Body of pancreas (tissue), 4 donors: ENCODE measurements at regions not wholly inside any gene's neighbourhood (a gene's known extent, or its start where the extent isn't known, plus 50 kb on each side); places are given as distances from the start of the nearest gene placed in this dataset.

Experiments used
- ATAC-seq: fragments of 150-250 bp; one replicate; pipeline ENCODE4 v1.9.1; 2016
- DNase-seq, 4 donors: peaks; one replicate each; pipeline ENCODE4 v3.0.0-alpha.2; 2019
- H3K27ac ChIP-seq, 4 donors: fragments of 200-600 bp; sonication (generic); 1 replicate in 3 of 4; 2 replicates in 1 of 4; pipeline versions ENCODE4 v1.5.1 to v1.6.1; 2016 to 2019; ENCODE audit warnings: mild to moderate bottlenecking in 1 of 4, mixed read lengths in 1 of 4, moderate library complexity in 1 of 4
- H3K27me3 ChIP-seq, 2 donors: fragments of 200-600 bp; sonication (generic); one replicate each; pipeline ENCODE4 v1.6.0; 2016; ENCODE audit warnings: mild to moderate bottlenecking in 1 of 2
- H3K36me3 ChIP-seq, 2 donors: fragments of 200-600 bp; sonication (generic); replicated peaks in 1 of 2; 2 replicates each; pipeline ENCODE4 v1.5.1; 2016; ENCODE audit warnings: low read depth in 2 of 2; ENCODE audit not compliant: insufficient read depth in 1 of 2
- H3K4me1 ChIP-seq: fragments of 200-600 bp; sonication (generic); one replicate; pipeline ENCODE4 v1.6.0; 2016
- H3K4me3 ChIP-seq, 2 donors: fragments of 200-600 bp; sonication (generic); 1 replicate in 1 of 2; 2 replicates in 1 of 2; pipeline ENCODE4 v1.5.1; 2016 to 2019
- H3K9me3 ChIP-seq, 3 donors: fragments of 200-600 bp; sonication (generic); 1 replicate in 2 of 3; 2 replicates in 1 of 3; pipeline ENCODE4 v1.5.1; 2016
- POLR2A ChIP-seq, 3 donors: fragments of 450-650 bp; IDR thresholded peaks; one replicate each; pipeline ENCODE4 v1.6.1; 2016; ENCODE audit warnings: antibody characterized with exemption in 3 of 3, mild to moderate bottlenecking in 2 of 3
- WGBS, 2 donors: methylation state at CpG; one replicate each; pipeline ENCODE4 v1.1.5; 2017; 5-methylcytosine and 5-hydroxymethylcytosine counted together
- intact Hi-C: fragments of 100-400 bp; cut with DNase I; formaldehyde crosslinking; loops from one replicate; pipeline ENCODE4 v1.15.1; 2023
- TF ChIP-seq, protein P1 (sequence below), 7 experiments: fragments of 450-650 bp in 4 of 7; fragments of 200-600 bp in 3 of 7; sonication (generic) in 3 of 7; IDR thresholded peaks; one replicate each; pipeline ENCODE4 v1.5.1; 2016 to 2019; ENCODE audit warnings: antibody characterized with exemption in 7 of 7

DNA sequence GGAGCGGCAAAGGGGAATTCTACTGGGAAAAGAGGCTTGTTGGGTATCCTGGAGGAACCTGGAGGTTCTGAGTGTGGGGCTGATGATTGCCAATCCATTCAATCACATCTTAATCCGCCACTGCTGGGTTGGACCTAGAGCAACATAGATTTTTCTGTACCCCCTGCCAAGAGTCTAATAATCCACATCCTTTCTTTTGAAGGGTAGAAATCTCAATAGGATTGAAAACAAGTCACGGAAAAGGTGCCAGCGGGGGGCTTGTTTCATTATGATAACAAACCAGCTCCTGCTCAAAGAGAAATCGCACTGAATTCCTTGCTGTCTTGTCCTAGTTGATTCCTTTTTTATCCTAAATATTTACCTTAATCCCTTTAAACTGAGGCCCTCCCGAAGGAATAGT is 528.5 kb downstream of the ADGRL2 start:
- ATAC-seq, result no peak
- Histone ChIP-seq H3K9me3 (no peaks in the 10 kb centered on the region), H3K4me1 (no peaks in the 10 kb centered on the region), H3K27ac (no peak overlapping the region), H3K27me3 (no peaks in the 10 kb centered on the region), H3K36me3 (no peaks in the 10 kb centered on the region), H3K4me3 (no peak overlapping the region)
- DNase-seq, result no peak
- no peak for TF ChIP-seq POLR2A (IDR thresholded peaks at IDR 0.05)
- 86 to 87% methylated on average over 6 of the region's 6 CpGs for WGBS, 2 donors
- intact Hi-C loops, result no loop called here

DNA sequence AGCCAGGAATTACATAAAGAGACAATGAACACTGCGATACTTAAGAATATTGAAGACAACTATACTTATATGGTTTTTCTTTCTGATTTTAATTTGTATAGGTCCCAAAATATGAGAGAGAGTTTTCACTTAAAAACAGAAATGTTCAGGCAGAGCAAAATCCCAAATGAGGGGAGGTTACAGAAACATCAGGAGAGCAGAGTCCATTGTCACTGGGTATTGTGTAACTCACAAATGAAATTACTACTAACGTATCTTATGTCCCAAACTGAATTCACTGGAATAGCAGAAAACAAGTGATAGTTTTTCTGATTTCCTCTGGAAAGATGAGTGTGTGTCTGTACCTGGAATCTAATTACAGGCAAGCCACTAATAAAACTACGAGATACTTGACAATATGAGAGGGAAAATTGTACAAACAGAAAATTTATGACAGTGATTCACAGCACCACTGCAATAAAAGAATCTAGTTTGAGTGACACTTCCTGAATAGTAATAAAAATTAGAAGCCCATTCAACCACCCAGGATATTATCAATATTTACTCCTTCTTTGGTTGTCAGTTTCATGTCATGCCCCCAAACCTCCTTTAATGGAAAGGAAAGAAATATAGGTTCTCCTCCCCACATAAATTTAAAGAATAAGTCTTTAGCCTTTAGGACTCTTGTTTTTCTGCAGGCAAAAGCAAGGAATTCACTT is 522.6 kb downstream of the ADGRL2 start:
- Histone ChIP-seq H3K9me3 (no peaks in the 10 kb centered on the region), H3K36me3 (no peaks in the 10 kb centered on the region), H3K4me3 (no peak overlapping the region), H3K4me1 (no peaks in the 10 kb centered on the region), H3K27ac (no peak overlapping the region), H3K27me3 (no peaks in the 10 kb centered on the region)
- ATAC-seq (no peak), DNase-seq (no peak)
- TF ChIP-seq POLR2A (IDR thresholded peaks at IDR 0.05), result no peak
- TF ChIP-seq, protein P1, sequence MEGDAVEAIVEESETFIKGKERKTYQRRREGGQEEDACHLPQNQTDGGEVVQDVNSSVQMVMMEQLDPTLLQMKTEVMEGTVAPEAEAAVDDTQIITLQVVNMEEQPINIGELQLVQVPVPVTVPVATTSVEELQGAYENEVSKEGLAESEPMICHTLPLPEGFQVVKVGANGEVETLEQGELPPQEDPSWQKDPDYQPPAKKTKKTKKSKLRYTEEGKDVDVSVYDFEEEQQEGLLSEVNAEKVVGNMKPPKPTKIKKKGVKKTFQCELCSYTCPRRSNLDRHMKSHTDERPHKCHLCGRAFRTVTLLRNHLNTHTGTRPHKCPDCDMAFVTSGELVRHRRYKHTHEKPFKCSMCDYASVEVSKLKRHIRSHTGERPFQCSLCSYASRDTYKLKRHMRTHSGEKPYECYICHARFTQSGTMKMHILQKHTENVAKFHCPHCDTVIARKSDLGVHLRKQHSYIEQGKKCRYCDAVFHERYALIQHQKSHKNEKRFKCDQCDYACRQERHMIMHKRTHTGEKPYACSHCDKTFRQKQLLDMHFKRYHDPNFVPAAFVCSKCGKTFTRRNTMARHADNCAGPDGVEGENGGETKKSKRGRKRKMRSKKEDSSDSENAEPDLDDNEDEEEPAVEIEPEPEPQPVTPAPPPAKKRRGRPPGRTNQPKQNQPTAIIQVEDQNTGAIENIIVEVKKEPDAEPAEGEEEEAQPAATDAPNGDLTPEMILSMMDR (IDR thresholded peaks at IDR 0.05), result no peak
- intact Hi-C loops, result no loop called here
- WGBS, 2 donors, result 75 to 80% methylated on average over 3 of the region's 3 CpGs

DNA sequence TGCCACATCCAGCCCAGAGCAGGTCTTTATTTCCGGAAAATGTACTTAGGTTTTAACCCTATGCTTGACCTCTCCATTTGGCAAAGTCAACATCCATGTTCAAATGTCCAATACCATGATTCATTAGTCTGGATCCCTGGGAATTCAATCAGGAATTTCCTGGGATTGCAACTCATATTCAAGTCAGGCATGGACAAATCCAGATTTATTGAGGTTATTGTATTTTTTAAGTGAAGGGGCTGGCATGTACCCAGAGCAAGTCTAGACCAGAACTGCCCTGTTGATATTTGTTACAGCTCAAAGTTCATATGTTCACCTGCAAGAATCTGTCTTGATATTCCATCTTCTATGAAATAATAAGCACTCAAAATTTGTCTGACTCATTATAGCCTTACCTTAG is 521.1 kb downstream of the ADGRL2 start:
- Histone ChIP-seq H3K36me3 (no peaks in the 10 kb centered on the region), H3K9me3 (no peaks in the 10 kb centered on the region), H3K27ac (no peak overlapping the region), H3K4me1 (no peaks in the 10 kb centered on the region), H3K27me3 (no peaks in the 10 kb centered on the region), H3K4me3 (no peak overlapping the region)
- WGBS, 2 donors, result 50 to 76% methylated on average over 1 of the region's 1 CpG
- ATAC-seq (no peak), DNase-seq (no peak)
- intact Hi-C loops, result no loop called here
- no peak for TF ChIP-seq POLR2A (IDR thresholded peaks at IDR 0.05)
- TF ChIP-seq, protein P1 (IDR thresholded peaks at IDR 0.05), result no peak

DNA sequence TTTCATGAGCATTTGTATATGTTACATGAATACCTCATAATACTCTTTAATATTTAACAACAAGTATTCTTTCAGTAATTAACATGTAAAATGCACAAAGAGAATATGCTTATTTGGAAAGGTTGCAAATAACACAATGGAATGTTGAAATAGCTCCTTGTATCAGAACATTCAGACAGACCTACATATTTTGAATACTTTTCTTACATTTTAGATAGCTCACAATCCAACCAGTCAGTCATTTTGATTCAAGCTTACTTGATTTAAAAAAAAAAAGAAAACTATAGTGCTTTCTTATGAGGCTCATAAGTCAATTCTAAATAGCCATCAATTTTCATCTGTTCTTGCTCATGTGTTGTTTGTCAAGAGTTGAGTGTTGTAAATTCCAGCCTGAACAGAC is 518.8 kb downstream of the ADGRL2 start:
- no peak for TF ChIP-seq POLR2A (IDR thresholded peaks at IDR 0.05)
- TF ChIP-seq, protein P1 (IDR thresholded peaks at IDR 0.05), result no peak
- Histone ChIP-seq H3K4me1 (no peaks in the 10 kb centered on the region), H3K27me3 (no peaks in the 10 kb centered on the region), H3K36me3 (no peaks in the 10 kb centered on the region), H3K4me3 (no peak overlapping the region), H3K9me3 (no peaks in the 10 kb centered on the region), H3K27ac (no peak overlapping the region)
- DNase-seq (no peak), ATAC-seq (no peak)
- intact Hi-C loops, result no loop called here

DNA sequence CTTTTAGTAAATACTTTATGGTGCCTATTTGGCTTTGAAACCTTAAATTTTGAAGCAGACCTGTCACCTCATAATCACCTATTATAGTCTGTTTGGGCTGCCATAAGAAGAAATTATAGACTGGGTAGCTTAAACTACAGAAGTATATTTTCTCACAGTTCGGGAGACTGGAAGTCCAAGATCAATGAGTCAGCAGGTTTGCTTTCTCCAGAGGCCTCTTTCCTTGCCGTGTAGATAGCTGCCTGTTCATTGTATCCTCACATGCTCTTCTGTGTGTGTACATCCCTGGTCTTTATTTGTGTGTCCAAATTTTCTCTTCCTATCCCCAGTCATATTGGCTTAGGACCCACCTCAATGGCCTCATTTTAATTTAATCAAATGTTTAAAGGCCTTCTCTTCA is 518.2 kb downstream of the ADGRL2 start:
- Histone ChIP-seq H3K4me1 (no peaks in the 10 kb centered on the region), H3K27me3 (no peaks in the 10 kb centered on the region), H3K9me3 (no peaks in the 10 kb centered on the region), H3K36me3 (no peaks in the 10 kb centered on the region), H3K4me3 (no peak overlapping the region), H3K27ac (no peak overlapping the region)
- ATAC-seq (no peak), DNase-seq (no peak)
- WGBS, 2 donors, result 65 to 74% methylated on average over 2 of the region's 2 CpGs
- no peak for TF ChIP-seq POLR2A (IDR thresholded peaks at IDR 0.05)
- TF ChIP-seq, protein P1 (IDR thresholded peaks at IDR 0.05), result no peak
- intact Hi-C loops, result no loop called here
